ENCODE measurements at regions not wholly inside any gene's neighbourhood (a gene's known extent, or its start where the extent isn't known, plus 50 kb on each side); places are given as distances from the start of the nearest gene placed in this dataset.

DNA sequence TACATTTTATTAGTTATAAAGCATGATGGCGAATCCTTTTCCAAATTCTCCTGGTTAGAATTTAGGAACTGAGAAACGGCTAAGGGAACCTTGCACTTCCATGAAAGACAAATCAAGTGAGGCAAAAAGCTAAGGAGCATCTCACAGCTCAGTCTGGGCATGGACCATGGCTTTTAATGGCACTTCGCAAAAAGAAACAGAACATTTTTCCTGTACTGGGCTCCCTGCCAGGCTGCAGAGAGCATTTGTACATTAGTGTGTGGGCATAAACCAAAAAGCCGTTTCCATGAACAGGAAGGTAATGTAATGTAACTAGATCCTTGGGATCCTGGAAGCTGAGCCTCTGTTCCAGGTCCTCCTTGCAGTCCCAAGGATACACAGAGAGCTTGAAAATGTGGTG, 354.2 kb downstream of the MRPS30 start:
- TF ChIP-seq POLR2AphosphoS5 (IDR thresholded peaks at IDR 0.05; ENCODE audit: insufficient read depth in 1 of 2, low read depth in 1 of 2): no peak
- TF ChIP-seq, protein P1, sequence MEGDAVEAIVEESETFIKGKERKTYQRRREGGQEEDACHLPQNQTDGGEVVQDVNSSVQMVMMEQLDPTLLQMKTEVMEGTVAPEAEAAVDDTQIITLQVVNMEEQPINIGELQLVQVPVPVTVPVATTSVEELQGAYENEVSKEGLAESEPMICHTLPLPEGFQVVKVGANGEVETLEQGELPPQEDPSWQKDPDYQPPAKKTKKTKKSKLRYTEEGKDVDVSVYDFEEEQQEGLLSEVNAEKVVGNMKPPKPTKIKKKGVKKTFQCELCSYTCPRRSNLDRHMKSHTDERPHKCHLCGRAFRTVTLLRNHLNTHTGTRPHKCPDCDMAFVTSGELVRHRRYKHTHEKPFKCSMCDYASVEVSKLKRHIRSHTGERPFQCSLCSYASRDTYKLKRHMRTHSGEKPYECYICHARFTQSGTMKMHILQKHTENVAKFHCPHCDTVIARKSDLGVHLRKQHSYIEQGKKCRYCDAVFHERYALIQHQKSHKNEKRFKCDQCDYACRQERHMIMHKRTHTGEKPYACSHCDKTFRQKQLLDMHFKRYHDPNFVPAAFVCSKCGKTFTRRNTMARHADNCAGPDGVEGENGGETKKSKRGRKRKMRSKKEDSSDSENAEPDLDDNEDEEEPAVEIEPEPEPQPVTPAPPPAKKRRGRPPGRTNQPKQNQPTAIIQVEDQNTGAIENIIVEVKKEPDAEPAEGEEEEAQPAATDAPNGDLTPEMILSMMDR (IDR thresholded peaks at IDR 0.05): no peak

Data from vagina (tissue), 2 donors.